HG02943 (cell line): ENCODE measurements at regions not wholly inside any gene's neighbourhood (a gene's known extent, or its start where the extent isn't known, plus 50 kb on each side); places are given as distances from the start of the nearest gene placed in this dataset.

ENCODE experiments used
- ATAC-seq: cut with Tn5 transposase; IDR thresholded peaks from one replicate; pipeline ENCODE4 v1.9.1; 2021; ENCODE audit warnings: mild to moderate bottlenecking, low read depth, moderate library complexity; ENCODE audit not compliant: unreplicated experiment

GRCh38 chr2:18752667-18753422 lies 163.5 kb upstream of the NT5C1B start:
- no peak for ATAC-seq

- no peak for ATAC-seq
Observed at GRCh38 chr2:18752022-18752493, 162.7 kb upstream of the NT5C1B start.

GRCh38 chr2:18750672-18751554 lies 161.5 kb upstream of the NT5C1B start:
- ATAC-seq, result no peak

GRCh38 chr2:18749912-18750526 lies 160.7 kb upstream of the NT5C1B start:
- no peak for ATAC-seq

- ATAC-seq, result no peak
Observed at GRCh38 chr2:18745431-18746272, 156.3 kb upstream of the NT5C1B start.

- ATAC-seq, result no peak
Observed at GRCh38 chr2:18741895-18742732, 152.7 kb upstream of the NT5C1B start.

- ATAC-seq, result no peak
Observed at GRCh38 chr2:18741191-18741590, 151.8 kb upstream of the NT5C1B start.

- ATAC-seq, result no peak
Observed at GRCh38 chr2:18740474-18740881, 151.1 kb upstream of the NT5C1B start.

- no peak for ATAC-seq
Observed at GRCh38 chr2:18731666-18732065, 142.3 kb upstream of the NT5C1B start.

- ATAC-seq, result no peak
Observed at GRCh38 chr2:18724371-18725145, 135.2 kb upstream of the NT5C1B start.

GRCh38 chr2:18723219-18723618 lies 133.8 kb upstream of the NT5C1B start:
- no peak for ATAC-seq

GRCh38 chr2:18722101-18722500 lies 132.7 kb upstream of the NT5C1B start:
- ATAC-seq, result no peak

GRCh38 chr2:18721038-18721922 lies 131.9 kb upstream of the NT5C1B start:
- ATAC-seq, result no peak

GRCh38 chr2:18719978-18720775 lies 130.8 kb upstream of the NT5C1B start:
- ATAC-seq, result no peak

GRCh38 chr2:18708203-18708715 lies 118.9 kb upstream of the NT5C1B start:
- no peak for ATAC-seq

GRCh38 chr2:18706001-18706400 lies 116.6 kb upstream of the NT5C1B start:
- no peak for ATAC-seq

- ATAC-seq, result no peak
Observed at GRCh38 chr2:18704276-18704675, 114.9 kb upstream of the NT5C1B start.
